ENCODE measurements at regions not wholly inside any gene's neighbourhood (a gene's known extent, or its start where the extent isn't known, plus 50 kb on each side); places are given as distances from the start of the nearest gene placed in this dataset.

DNA sequence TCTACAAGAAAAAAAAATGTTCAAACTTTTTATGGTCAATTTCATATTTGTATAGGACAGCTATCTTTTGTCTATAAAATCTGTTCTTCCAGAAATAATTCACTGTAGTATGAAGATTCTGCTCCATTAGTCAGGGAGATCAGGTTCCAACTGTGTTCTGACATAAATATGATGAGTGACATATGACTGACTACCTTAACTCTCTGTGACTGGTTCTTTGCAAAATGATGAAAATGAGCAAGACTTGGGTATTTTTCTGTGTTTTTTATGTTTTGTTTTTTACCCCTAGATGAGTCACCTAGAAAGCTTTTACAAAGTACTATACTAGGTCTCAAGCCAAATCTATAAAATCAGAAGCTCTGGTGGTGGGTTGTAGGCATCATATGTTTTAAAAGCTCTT, 229.6 kb downstream of the MMUT start:
- TF ChIP-seq, protein P1, sequence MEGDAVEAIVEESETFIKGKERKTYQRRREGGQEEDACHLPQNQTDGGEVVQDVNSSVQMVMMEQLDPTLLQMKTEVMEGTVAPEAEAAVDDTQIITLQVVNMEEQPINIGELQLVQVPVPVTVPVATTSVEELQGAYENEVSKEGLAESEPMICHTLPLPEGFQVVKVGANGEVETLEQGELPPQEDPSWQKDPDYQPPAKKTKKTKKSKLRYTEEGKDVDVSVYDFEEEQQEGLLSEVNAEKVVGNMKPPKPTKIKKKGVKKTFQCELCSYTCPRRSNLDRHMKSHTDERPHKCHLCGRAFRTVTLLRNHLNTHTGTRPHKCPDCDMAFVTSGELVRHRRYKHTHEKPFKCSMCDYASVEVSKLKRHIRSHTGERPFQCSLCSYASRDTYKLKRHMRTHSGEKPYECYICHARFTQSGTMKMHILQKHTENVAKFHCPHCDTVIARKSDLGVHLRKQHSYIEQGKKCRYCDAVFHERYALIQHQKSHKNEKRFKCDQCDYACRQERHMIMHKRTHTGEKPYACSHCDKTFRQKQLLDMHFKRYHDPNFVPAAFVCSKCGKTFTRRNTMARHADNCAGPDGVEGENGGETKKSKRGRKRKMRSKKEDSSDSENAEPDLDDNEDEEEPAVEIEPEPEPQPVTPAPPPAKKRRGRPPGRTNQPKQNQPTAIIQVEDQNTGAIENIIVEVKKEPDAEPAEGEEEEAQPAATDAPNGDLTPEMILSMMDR (IDR thresholded peaks at IDR 0.05) = no peak
- no peak for DNase-seq
- Mint-ChIP-seq H3K36me3 (ENCODE audit: low read depth) (no peaks in the 10 kb centered on the region), H3K27ac (no peak overlapping the region), H3K4me1 (ENCODE audit: low read depth) (no peaks in the 10 kb centered on the region), H3K4me3 (no peak overlapping the region), H3K27me3 (no peaks in the 10 kb centered on the region), H3K9me3 (peaks cover 13% of the 10 kb centered on the region)
- POLR2A ChIA-PET = no interaction called here
- intact Hi-C loops (cut with micrococcal nuclease) = no loop called here
- CTCF ChIA-PET = no interaction called here
- ATAC-seq = no peak

DNA sequence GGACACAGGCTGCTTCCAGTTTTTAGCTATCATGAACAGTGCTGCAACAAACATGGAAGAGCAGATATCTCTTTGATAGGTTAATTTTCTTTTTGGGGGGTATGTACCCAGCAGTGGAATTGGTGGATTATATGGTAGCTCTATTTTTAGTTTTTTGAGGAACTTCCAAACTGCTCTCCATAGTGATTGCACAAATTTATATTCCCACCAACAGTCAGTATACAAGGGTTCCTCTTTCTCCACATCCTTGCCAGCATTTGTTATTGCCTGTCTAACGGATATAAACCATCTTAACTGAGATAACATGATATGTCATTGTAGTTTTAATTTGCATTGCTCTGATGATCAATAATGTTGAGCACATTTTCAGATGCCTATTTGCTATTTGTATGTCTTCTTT, 237.6 kb downstream of the MMUT start:
- Mint-ChIP-seq H3K4me1 (ENCODE audit: low read depth) (no peaks in the 10 kb centered on the region), H3K4me3 (no peak overlapping the region), H3K27ac (no peak overlapping the region), H3K36me3 (ENCODE audit: low read depth) (no peaks in the 10 kb centered on the region), H3K27me3 (no peaks in the 10 kb centered on the region), H3K9me3 (peaks cover 10% of the 10 kb centered on the region)
- ChIA-PET CTCF (no interaction called here), POLR2A (no interaction called here)
- intact Hi-C loops (cut with micrococcal nuclease) = no loop called here
- TF ChIP-seq, protein P1 (IDR thresholded peaks at IDR 0.05) = no peak
- ATAC-seq (no peak), DNase-seq (no peak)

DNA sequence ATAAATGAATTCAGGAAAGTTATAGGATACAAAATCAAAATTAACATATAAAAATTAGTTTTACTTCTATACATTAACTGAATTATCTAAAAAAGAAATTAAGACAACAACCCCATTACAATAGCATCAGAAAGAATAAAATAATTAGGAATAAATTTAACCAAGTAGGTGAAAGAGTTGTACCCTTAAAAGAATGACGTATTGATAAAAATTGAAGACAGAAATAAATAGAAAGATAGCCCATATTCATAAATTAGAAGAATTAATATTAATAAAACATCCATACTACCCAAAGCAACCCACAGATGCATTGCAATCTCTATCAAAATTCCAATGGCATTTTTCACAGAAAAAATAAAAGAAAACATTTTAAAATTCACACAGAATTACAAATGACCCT, 242.8 kb downstream of the MMUT start:
- ATAC-seq (no peak), DNase-seq (no peak)
- Mint-ChIP-seq H3K4me1 (ENCODE audit: low read depth) (no peaks in the 10 kb centered on the region), H3K9me3 (peaks cover 4% of the 10 kb centered on the region), H3K27me3 (no peaks in the 10 kb centered on the region), H3K36me3 (ENCODE audit: low read depth) (no peaks in the 10 kb centered on the region), H3K27ac (no peak overlapping the region), H3K4me3 (no peak overlapping the region)
- POLR2A ChIA-PET = no interaction called here
- TF ChIP-seq, protein P1 (IDR thresholded peaks at IDR 0.05) = no peak
- CTCF ChIA-PET = no interaction called here
- intact Hi-C loops (cut with micrococcal nuclease) = no loop called here

DNA sequence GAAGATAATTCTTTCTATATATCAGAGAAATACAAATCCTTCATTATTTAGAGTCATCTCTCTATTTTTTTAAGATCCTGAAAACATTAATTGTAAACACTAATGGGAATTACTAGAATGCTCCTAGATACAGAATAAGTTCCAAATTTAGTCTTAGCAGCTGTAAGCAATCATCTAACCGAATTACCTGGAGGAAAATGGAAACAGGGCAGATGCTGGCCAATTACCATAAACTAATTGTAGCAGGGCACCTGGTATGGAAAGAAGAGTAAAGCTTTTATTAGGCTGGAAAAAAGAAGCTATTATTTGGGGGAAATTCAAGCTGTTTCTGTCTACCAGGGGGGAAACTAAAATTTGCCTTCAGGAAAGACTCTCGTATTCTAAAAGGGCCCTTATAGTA, 257.5 kb downstream of the MMUT start:
- no peaks in the 10 kb centered on the region for H3K36me3 Mint-ChIP-seq (ENCODE audit: low read depth)
- ChIA-PET POLR2A (interaction anchor here (0.6 kb wide), 1 partner anchor 1130 kb away, joined by 3 read pairs; no protein-coding TSS in a partner anchor), CTCF (no interaction called here)
- peaks cover 7% of the 10 kb centered on the region for H3K9me3 Mint-ChIP-seq
- no peaks in the 10 kb centered on the region for H3K27me3 Mint-ChIP-seq
- H3K4me1 Mint-ChIP-seq (ENCODE audit: low read depth) = no peaks in the 10 kb centered on the region
- ATAC-seq (no peak), DNase-seq (no peak)
- TF ChIP-seq, protein P1 (IDR thresholded peaks at IDR 0.05) = no peak
- H3K4me3 Mint-ChIP-seq = no peak overlapping the region
- no peak overlapping the region for H3K27ac Mint-ChIP-seq
- intact Hi-C loops (cut with micrococcal nuclease) = no loop called here

DNA sequence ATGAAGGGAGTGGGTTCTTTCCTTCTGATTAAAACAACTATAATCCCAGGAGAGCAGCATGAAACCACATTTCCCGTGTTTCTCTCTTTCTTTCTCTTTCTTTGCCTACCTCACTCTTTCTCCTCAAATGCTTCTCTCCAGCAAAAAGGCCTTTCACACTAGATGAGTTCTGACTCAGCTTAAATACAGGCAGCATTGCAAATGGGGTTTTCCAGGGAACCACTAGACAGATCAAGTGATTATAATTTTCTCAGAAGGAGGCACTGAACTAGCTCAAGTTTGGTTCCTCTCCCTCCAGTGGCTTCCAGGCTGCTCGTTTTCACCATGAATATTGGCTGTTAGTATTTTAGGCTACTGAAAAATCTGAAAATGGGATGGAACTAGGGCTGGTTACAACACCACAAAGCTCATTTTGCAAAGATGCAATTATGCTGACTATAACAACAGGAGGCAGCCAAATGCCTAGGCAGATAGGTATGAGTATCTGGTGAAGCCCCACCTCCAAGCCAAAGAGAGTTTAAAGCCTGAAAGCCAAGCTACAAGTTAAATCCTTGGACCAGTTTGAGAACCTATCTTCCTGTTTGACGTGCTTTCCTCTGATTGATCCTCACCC, 260.0 kb downstream of the MMUT start:
- no peaks in the 10 kb centered on the region for H3K27me3 Mint-ChIP-seq
- intact Hi-C loops (cut with micrococcal nuclease) = no loop called here

More for the DNA sequence above, 260.0 kb downstream of the MMUT start:
- no peak for ATAC-seq
- no peak for DNase-seq
- TF ChIP-seq, protein P1 (IDR thresholded peaks at IDR 0.05) = no peak
- CTCF ChIA-PET = no interaction called here
- no peaks in the 10 kb centered on the region for H3K36me3 Mint-ChIP-seq (ENCODE audit: low read depth)
- H3K9me3 Mint-ChIP-seq = peaks cover 5% of the 10 kb centered on the region
- no peaks in the 10 kb centered on the region for H3K4me1 Mint-ChIP-seq (ENCODE audit: low read depth)
- H3K27ac Mint-ChIP-seq = no peak overlapping the region
- H3K4me3 Mint-ChIP-seq = no peak overlapping the region
- POLR2A ChIA-PET = no interaction called here
